HL-60 (cell line): ENCODE measurements at regions not wholly inside any gene's neighbourhood (a gene's known extent, or its start where the extent isn't known, plus 50 kb on each side); places are given as distances from the start of the nearest gene placed in this dataset.

Source experiments
- CTCF ChIP-seq: IDR thresholded peaks from one replicate; pipeline ENCODE4 v1.5.1; 2011; ENCODE audit warnings: low read length, control low read depth, inconsistent platforms; ENCODE audit not compliant: insufficient read depth
- GABPA ChIP-seq: IDR thresholded peaks from 2 replicates; pipeline ENCODE4 v1.6.1; 2012; ENCODE audit warnings: low read depth
- POLR2AphosphoS5 ChIP-seq: IDR thresholded peaks from 2 replicates; pipeline ENCODE4 v1.6.1; 2012; ENCODE audit warnings: low read depth
- REST ChIP-seq: IDR thresholded peaks from 2 replicates; pipeline ENCODE4 v1.6.1; 2012; ENCODE audit warnings: low read depth; ENCODE audit not compliant: insufficient replicate concordance
- SPI1 ChIP-seq: IDR thresholded peaks from 2 replicates; pipeline ENCODE4 v1.6.1; 2012; ENCODE audit warnings: low read depth, mild to moderate bottlenecking, borderline replicate concordance

- TF ChIP-seq CTCF (no peak), POLR2AphosphoS5 (no peak), REST (no peak), SPI1 (no peak), GABPA (no peak)
Measured at GRCh38 chr5:144102979-144103378, 67.5 kb downstream of the YIPF5 start.
